ENCODE measurements at regions not wholly inside any gene's neighbourhood (a gene's known extent, or its start where the extent isn't known, plus 50 kb on each side); places are given as distances from the start of the nearest gene placed in this dataset.

- TF ChIP-seq, protein P1, sequence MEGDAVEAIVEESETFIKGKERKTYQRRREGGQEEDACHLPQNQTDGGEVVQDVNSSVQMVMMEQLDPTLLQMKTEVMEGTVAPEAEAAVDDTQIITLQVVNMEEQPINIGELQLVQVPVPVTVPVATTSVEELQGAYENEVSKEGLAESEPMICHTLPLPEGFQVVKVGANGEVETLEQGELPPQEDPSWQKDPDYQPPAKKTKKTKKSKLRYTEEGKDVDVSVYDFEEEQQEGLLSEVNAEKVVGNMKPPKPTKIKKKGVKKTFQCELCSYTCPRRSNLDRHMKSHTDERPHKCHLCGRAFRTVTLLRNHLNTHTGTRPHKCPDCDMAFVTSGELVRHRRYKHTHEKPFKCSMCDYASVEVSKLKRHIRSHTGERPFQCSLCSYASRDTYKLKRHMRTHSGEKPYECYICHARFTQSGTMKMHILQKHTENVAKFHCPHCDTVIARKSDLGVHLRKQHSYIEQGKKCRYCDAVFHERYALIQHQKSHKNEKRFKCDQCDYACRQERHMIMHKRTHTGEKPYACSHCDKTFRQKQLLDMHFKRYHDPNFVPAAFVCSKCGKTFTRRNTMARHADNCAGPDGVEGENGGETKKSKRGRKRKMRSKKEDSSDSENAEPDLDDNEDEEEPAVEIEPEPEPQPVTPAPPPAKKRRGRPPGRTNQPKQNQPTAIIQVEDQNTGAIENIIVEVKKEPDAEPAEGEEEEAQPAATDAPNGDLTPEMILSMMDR (IDR thresholded peaks at IDR 0.05; ENCODE audit: poor library complexity): no peak
- TF ChIP-seq EZH2 (IDR thresholded peaks at IDR 0.05; ENCODE audit: borderline replicate concordance): no peak
Observed at GRCh38 chr1:101407505-101408211, 170.8 kb downstream of the S1PR1 start.
